ENCODE measurements at regions not wholly inside any gene's neighbourhood (a gene's known extent, or its start where the extent isn't known, plus 50 kb on each side); places are given as distances from the start of the nearest gene placed in this dataset.

GRCh38 chr2:72036173-72036545 is 111.5 kb downstream of the CYP26B1 start:
- Histone ChIP-seq H3K27me3 (ENCODE audit: control insufficient read depth, insufficient read depth, low read length) (no peaks in the 10 kb centered on the region; the same call in 1 of the 2 replicates), H3K36me3 (ENCODE audit: control insufficient read depth, insufficient read depth, low read length) (no peaks in the 10 kb centered on the region), H3K9me3 (ENCODE audit: control insufficient read depth, insufficient read depth, low read depth, low read length) (no peaks in the 10 kb centered on the region), H3K4me3 (ENCODE audit: low read depth in 2 of 2, low read length in 2 of 2) (no peak overlapping the region), H3K4me1 (ENCODE audit: control insufficient read depth, insufficient read depth, low read length) (no peaks in the 10 kb centered on the region), H3K27ac (ENCODE audit: low read length) (no peak overlapping the region)
- no peak for DNase-seq (ENCODE audit: low read depth, low spot score)
- ATAC-seq: 0 out of 2 replicates have a peak, but pooled peaks have one; percentile 31
- in situ Hi-C loops (cut with HindIII; ENCODE audit: low pct_unique_long_range_greater_than_20kb, low sequenced_read_pairs): no loop called here
- POLR2A ChIA-PET: no interaction called here
- no TSS peak for BruUV-seq (replicated peaks)
- intact Hi-C loops (cut with micrococcal nuclease; ENCODE audit: unreplicated experiment): no loop called here
- no peak for TF ChIP-seq POLR2AphosphoS5 (IDR thresholded peaks at IDR 0.05; ENCODE audit: low read depth, low read length)
- TF ChIP-seq SIN3A (IDR thresholded peaks at IDR 0.05; ENCODE audit: borderline replicate concordance, insufficient read depth, low read depth, low read length): no peak
- TF ChIP-seq REST (IDR thresholded peaks at IDR 0.05; ENCODE audit: insufficient read depth in 1 of 2, low read depth in 2 of 2, low read length in 1 of 2): no peak
- no peak for TF ChIP-seq TCF7L2 (IDR thresholded peaks at IDR 0.05; ENCODE audit: low read depth, low read length)
- no peak for TF ChIP-seq CTCF (IDR thresholded peaks at IDR 0.05)
- CTCF ChIA-PET: interaction anchor here (0.7 kb wide), 1 partner anchor 744 kb away, joined by 5 read pairs; no protein-coding TSS in a partner anchor

- Histone ChIP-seq H3K4me3 (ENCODE audit: low read depth in 2 of 2, low read length in 2 of 2) (no peak overlapping the region), H3K36me3 (ENCODE audit: control insufficient read depth, insufficient read depth, low read length) (no peaks in the 10 kb centered on the region), H3K4me1 (ENCODE audit: control insufficient read depth, insufficient read depth, low read length) (no peaks in the 10 kb centered on the region), H3K27me3 (ENCODE audit: control insufficient read depth, insufficient read depth, low read length) (no peaks in the 10 kb centered on the region; the same call in 1 of the 2 replicates), H3K9me3 (ENCODE audit: control insufficient read depth, insufficient read depth, low read depth, low read length) (no peaks in the 10 kb centered on the region), H3K27ac (ENCODE audit: low read length) (no peak overlapping the region)
- TF ChIP-seq TCF7L2 (IDR thresholded peaks at IDR 0.05; ENCODE audit: low read depth, low read length) (no peak), SIN3A (IDR thresholded peaks at IDR 0.05; ENCODE audit: borderline replicate concordance, insufficient read depth, low read depth, low read length) (no peak)
- intact Hi-C loops (cut with micrococcal nuclease; ENCODE audit: unreplicated experiment) (no loop called here), in situ Hi-C loops (cut with HindIII; ENCODE audit: low pct_unique_long_range_greater_than_20kb, low sequenced_read_pairs) (no loop called here)
- no peak for DNase-seq (ENCODE audit: low read depth, low spot score)
- ATAC-seq: 0 out of 2 replicates have a peak, but pooled peaks have one; percentile 8
- BruUV-seq (replicated peaks): no TSS peak
- POLR2A ChIA-PET: no interaction called here
- CTCF ChIA-PET: interaction anchor here (0.7 kb wide), 1 partner anchor 743 kb away, joined by 5 read pairs; no protein-coding TSS in a partner anchor
Measured at GRCh38 chr2:72035518-72036172, 112.0 kb downstream of the CYP26B1 start.
